ENCODE measurements at regions not wholly inside any gene's neighbourhood (a gene's known extent, or its start where the extent isn't known, plus 50 kb on each side); places are given as distances from the start of the nearest gene placed in this dataset.

DNA sequence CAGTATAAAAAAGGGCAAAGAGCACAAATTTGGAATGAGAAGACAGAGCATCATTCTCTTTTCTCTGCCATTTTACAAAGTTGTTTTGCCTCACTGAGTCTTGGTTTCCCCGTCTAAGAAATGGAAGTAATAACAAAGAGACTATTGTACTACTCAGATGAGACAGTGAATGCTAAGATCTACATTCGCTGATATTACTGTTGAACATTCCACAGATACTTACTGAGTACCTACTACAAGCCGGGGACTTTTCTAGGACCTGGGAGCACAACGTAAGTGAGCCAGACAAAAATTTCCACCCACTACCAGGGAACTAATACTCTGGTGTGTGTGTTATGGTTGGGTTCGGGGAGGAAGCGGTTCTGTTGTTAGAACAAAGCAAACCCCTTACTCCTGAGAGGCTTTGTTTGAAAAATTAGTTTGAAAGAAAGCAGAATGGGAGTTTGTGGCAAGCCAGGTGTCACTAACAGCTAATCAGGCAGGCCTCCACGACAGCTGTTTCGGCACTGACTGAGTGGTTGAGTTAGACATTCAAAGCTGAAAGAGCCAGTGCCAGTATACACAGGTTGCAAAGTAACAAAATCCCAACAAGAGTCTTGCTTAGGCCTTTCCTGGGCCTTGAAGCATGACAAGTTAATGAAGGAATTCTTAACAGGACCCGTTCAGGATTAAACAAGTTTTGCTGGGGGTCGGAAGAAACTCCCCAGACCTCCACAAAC lies 458.3 kb downstream of the EDEM1 start:
- H2AFZ ChIP-seq (ENCODE audit: low read length), result no peak overlapping the region
- BruUV-seq (replicated peaks), result no TSS peak
- intact Hi-C loops (cut with micrococcal nuclease; ENCODE audit: unreplicated experiment), result no loop called here
- TF ChIP-seq, protein P1, sequence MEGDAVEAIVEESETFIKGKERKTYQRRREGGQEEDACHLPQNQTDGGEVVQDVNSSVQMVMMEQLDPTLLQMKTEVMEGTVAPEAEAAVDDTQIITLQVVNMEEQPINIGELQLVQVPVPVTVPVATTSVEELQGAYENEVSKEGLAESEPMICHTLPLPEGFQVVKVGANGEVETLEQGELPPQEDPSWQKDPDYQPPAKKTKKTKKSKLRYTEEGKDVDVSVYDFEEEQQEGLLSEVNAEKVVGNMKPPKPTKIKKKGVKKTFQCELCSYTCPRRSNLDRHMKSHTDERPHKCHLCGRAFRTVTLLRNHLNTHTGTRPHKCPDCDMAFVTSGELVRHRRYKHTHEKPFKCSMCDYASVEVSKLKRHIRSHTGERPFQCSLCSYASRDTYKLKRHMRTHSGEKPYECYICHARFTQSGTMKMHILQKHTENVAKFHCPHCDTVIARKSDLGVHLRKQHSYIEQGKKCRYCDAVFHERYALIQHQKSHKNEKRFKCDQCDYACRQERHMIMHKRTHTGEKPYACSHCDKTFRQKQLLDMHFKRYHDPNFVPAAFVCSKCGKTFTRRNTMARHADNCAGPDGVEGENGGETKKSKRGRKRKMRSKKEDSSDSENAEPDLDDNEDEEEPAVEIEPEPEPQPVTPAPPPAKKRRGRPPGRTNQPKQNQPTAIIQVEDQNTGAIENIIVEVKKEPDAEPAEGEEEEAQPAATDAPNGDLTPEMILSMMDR (conservative IDR thresholded peaks at IDR 0.05; ENCODE audit: low read length), result no peak
- no peak for TF ChIP-seq EZH2phosphoT487 (IDR thresholded peaks at IDR 0.05; ENCODE audit: borderline replicate concordance, low read depth, low read length)
- ChIA-PET POLR2A (no interaction called here), CTCF (ENCODE audit: unreplicated experiment) (no interaction called here)
- DNase-seq (ENCODE audit: low spot score), result no peak
- no peaks in the 10 kb centered on the region for H3K4me1 ChIP-seq (ENCODE audit: insufficient read depth, low read length, poor library complexity, severe bottlenecking)
- H4K20me1 ChIP-seq (ENCODE audit: insufficient read depth, low read length), result no peaks in the 10 kb centered on the region
- no peak overlapping the region for H3K4me3 ChIP-seq (ENCODE audit: low read depth, low read length, poor library complexity, severe bottlenecking)
- H3K4me2 ChIP-seq (ENCODE audit: low read length), result no peak overlapping the region
- H3K9me3 ChIP-seq (ENCODE audit: low read length), result no peaks in the 10 kb centered on the region
- no peaks in the 10 kb centered on the region for H3K36me3 ChIP-seq (ENCODE audit: insufficient read depth, low read length)
- H3K27ac ChIP-seq (ENCODE audit: low read depth, low read length, poor library complexity, severe bottlenecking), result no peak overlapping the region
- no peaks in the 10 kb centered on the region for H3K79me2 ChIP-seq (ENCODE audit: insufficient read depth, low read depth, low read length)
- no peaks in the 10 kb centered on the region for H3K9me2 ChIP-seq (ENCODE audit: insufficient read depth, low read length)

- CTCF ChIA-PET (ENCODE audit: unreplicated experiment), result no interaction called here
- Histone ChIP-seq H3K36me3 (ENCODE audit: insufficient read depth, low read length) (no peaks in the 10 kb centered on the region), H3K4me2 (ENCODE audit: low read length) (no peak overlapping the region), H2AFZ (ENCODE audit: low read length) (no peak overlapping the region), H3K79me2 (ENCODE audit: insufficient read depth, low read depth, low read length) (no peaks in the 10 kb centered on the region), H3K9me3 (ENCODE audit: low read length) (no peaks in the 10 kb centered on the region), H3K4me3 (ENCODE audit: low read depth, low read length, poor library complexity, severe bottlenecking) (no peak overlapping the region), H3K4me1 (ENCODE audit: insufficient read depth, low read length, poor library complexity, severe bottlenecking) (no peaks in the 10 kb centered on the region), H4K20me1 (ENCODE audit: insufficient read depth, low read length) (no peaks in the 10 kb centered on the region), H3K9me2 (ENCODE audit: insufficient read depth, low read length) (no peaks in the 10 kb centered on the region), H3K27ac (ENCODE audit: low read depth, low read length, poor library complexity, severe bottlenecking) (no peak overlapping the region)
- no TSS peak for BruUV-seq (replicated peaks)
- no peak for DNase-seq (ENCODE audit: low spot score)
- POLR2A ChIA-PET, result interaction anchor here (0.6 to 0.9 kb wide), 5 partner anchors 17 to 1921 kb away, joined by 3 to 6 read pairs (median 3); no protein-coding TSS in a partner anchor
- intact Hi-C loops (cut with micrococcal nuclease; ENCODE audit: unreplicated experiment), result no loop called here
- TF ChIP-seq EZH2phosphoT487 (IDR thresholded peaks at IDR 0.05; ENCODE audit: borderline replicate concordance, low read depth, low read length), result no peak
- TF ChIP-seq, protein P1 (conservative IDR thresholded peaks at IDR 0.05; ENCODE audit: low read length), result no peak
Measured at GRCh38 chr3:5650303-5650702, 462.8 kb downstream of the EDEM1 start.

DNA sequence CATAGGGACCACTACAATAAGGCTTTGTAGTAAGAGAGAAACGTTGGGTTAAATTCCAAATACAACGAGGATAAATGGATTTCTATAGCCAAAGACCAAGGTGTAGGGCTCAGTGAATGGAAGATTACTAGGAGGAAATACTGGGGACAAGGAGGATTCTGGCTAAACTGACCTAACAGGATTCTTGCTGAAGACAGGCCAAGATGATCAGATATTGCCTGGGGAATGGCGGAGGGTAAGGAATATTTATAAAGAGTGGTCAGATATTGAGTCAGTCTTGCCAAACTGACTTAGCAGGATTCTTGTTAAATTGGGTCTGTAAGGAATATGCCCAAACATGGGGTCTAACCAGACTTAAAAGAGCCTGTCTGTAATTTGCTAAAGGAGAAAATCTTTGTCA lies 463.8 kb downstream of the EDEM1 start:
- DNase-seq (ENCODE audit: low spot score), result no peak
- no peaks in the 10 kb centered on the region for H4K20me1 ChIP-seq (ENCODE audit: insufficient read depth, low read length)
- TF ChIP-seq, protein P1 (conservative IDR thresholded peaks at IDR 0.05; ENCODE audit: low read length), result no peak
- TF ChIP-seq EZH2phosphoT487 (IDR thresholded peaks at IDR 0.05; ENCODE audit: borderline replicate concordance, low read depth, low read length), result no peak
- no peaks in the 10 kb centered on the region for H3K9me3 ChIP-seq (ENCODE audit: low read length)
- H3K79me2 ChIP-seq (ENCODE audit: insufficient read depth, low read depth, low read length), result no peaks in the 10 kb centered on the region
- H3K4me1 ChIP-seq (ENCODE audit: insufficient read depth, low read length, poor library complexity, severe bottlenecking), result no peaks in the 10 kb centered on the region
- BruUV-seq (replicated peaks), result no TSS peak
- intact Hi-C loops (cut with micrococcal nuclease; ENCODE audit: unreplicated experiment), result no loop called here
- H3K36me3 ChIP-seq (ENCODE audit: insufficient read depth, low read length), result no peaks in the 10 kb centered on the region
- H3K9me2 ChIP-seq (ENCODE audit: insufficient read depth, low read length), result no peaks in the 10 kb centered on the region
- ChIA-PET CTCF (ENCODE audit: unreplicated experiment) (no interaction called here), POLR2A (interaction anchor here (0.8 kb wide), 1 partner anchor 30 kb away, joined by 6 read pairs; no protein-coding TSS in a partner anchor)
- no peak overlapping the region for H3K4me3 ChIP-seq (ENCODE audit: low read depth, low read length, poor library complexity, severe bottlenecking)
- no peak overlapping the region for H3K4me2 ChIP-seq (ENCODE audit: low read length)
- no peak overlapping the region for H3K27ac ChIP-seq (ENCODE audit: low read depth, low read length, poor library complexity, severe bottlenecking)
- H2AFZ ChIP-seq (ENCODE audit: low read length), result no peak overlapping the region

Measured in OCI-LY7 (cell line).